ENCODE measurements at regions not wholly inside any gene's neighbourhood (a gene's known extent, or its start where the extent isn't known, plus 50 kb on each side); places are given as distances from the start of the nearest gene placed in this dataset.

- no peak for TF ChIP-seq CTCF (IDR thresholded peaks at IDR 0.05)
- TF ChIP-seq POLR2AphosphoS5 (IDR thresholded peaks at IDR 0.05): no peak
- TF ChIP-seq POLR2A (IDR thresholded peaks at IDR 0.05): no peak
- no peak for TF ChIP-seq EP300 (IDR thresholded peaks at IDR 0.05)
Measured at GRCh38 chr16:86185089-86185488, 286.1 kb downstream of the IRF8 start.

Data from sigmoid colon (tissue), 4 donors.